PC-3 (cell line): ENCODE measurements at regions not wholly inside any gene's neighbourhood (a gene's known extent, or its start where the extent isn't known, plus 50 kb on each side); places are given as distances from the start of the nearest gene placed in this dataset.
A peak's percentile ranks its signal among the peaks of the same experiment; 100 is the strongest.

Experiments used
- ATAC-seq: fragments of 200-7000 bp; cut with Tn5 transposase; 2 replicates; pipeline ENCODE4 v1.9.1; 2020; ENCODE audit warnings: mild to moderate bottlenecking, moderate library complexity
- BruUV-seq: library from RNA; stranded (reverse); fragments of 400-500 nt; replicated peaks from 2 replicates; lab custom pipeline; 2021; lab: Mats Ljungman, UMichigan
- CTCF ChIA-PET: fragments of 300-600 bp; sonication (Branson Sonifier 250); formaldehyde crosslinking; loops from one replicate; lab custom pipeline; 2022; ENCODE audit warnings: antibody characterized with exemption; lab: Charles Lee
- POLR2A ChIA-PET: fragments of 300-600 bp; sonication (Branson Sonifier 250); formaldehyde crosslinking; loops from one replicate; lab custom pipeline; 2022; ENCODE audit warnings: antibody characterized with exemption; ENCODE audit not compliant: unreplicated experiment; lab: Charles Lee
- DNase-seq: peaks from one replicate; pipeline ENCODE4 v3.0.0-alpha.2; 2015
- H2AFZ ChIP-seq: fragments of 300-600 bp; sonication (generic); 2 replicates; pipeline ENCODE4 v1.6.0; 2016; ENCODE audit warnings: antibody characterized with exemption, low read length
- H3F3A ChIP-seq: fragments of 300-600 bp; sonication (generic); one replicate; pipeline ENCODE4 v1.6.0; 2017; ENCODE audit warnings: antibody characterized with exemption, low read length, control low read depth, mild to moderate bottlenecking; ENCODE audit not compliant: unreplicated experiment
- H3K27ac ChIP-seq: fragments of 300-600 bp; sonication (generic); 2 replicates; pipeline ENCODE4 v1.5.1; 2016; ENCODE audit warnings: mild to moderate bottlenecking, low read length
- H3K27me3 ChIP-seq: fragments of 300-600 bp; sonication (generic); 2 replicates; pipeline ENCODE4 v1.6.1; 2016; ENCODE audit warnings: low read length, mixed read lengths
- H3K36me3 ChIP-seq: fragments of 300-600 bp; sonication (generic); 2 replicates; pipeline ENCODE4 v1.6.1; 2016; ENCODE audit warnings: low read depth, mixed run types, low read length, mixed read lengths
- H3K4me1 ChIP-seq: fragments of 300-600 bp; sonication (generic); 2 replicates; pipeline ENCODE4 v1.5.1; 2016; ENCODE audit warnings: low read length; ENCODE audit not compliant: insufficient read depth
- H3K4me2 ChIP-seq: fragments of 300-600 bp; sonication (generic); 2 replicates; pipeline ENCODE4 v1.6.0; 2016; ENCODE audit warnings: low read length
- H3K4me3 ChIP-seq: fragments of 300-600 bp; sonication (generic); 2 replicates; pipeline ENCODE4 v1.5.1; 2016; ENCODE audit warnings: mild to moderate bottlenecking, low read length, mixed read lengths
- H3K79me2 ChIP-seq: fragments of 300-600 bp; sonication (generic); 2 replicates; pipeline ENCODE4 v1.6.1; 2017; ENCODE audit warnings: low read length, mixed read lengths
- H3K9ac ChIP-seq: fragments of 300-600 bp; sonication (generic); 2 replicates; pipeline ENCODE4 v1.6.0; 2016; ENCODE audit warnings: mild to moderate bottlenecking, low read length
- H3K9me2 ChIP-seq: fragments of 300-600 bp; sonication (generic); replicated peaks from 2 replicates; pipeline ENCODE4 v1.6.1; 2016; ENCODE audit warnings: mixed run types, low read length, mixed read lengths
- H3K9me3 ChIP-seq: fragments of 300-600 bp; sonication (generic); 2 replicates; pipeline ENCODE4 v1.6.1; 2016; ENCODE audit warnings: low read length, mixed read lengths
- H4K20me1 ChIP-seq: fragments of 300-600 bp; sonication (generic); 2 replicates; pipeline ENCODE4 v1.6.1; 2016; ENCODE audit warnings: low read length, mixed read lengths
- CTCF ChIP-seq: fragments of 300-600 bp; sonication (generic); conservative IDR thresholded peaks from 2 replicates; pipeline ENCODE4 v1.5.1; 2017; ENCODE audit warnings: antibody characterized with exemption, low read depth, mild to moderate bottlenecking, low read length
- EZH2 ChIP-seq: fragments of 300-600 bp; sonication (generic); IDR thresholded peaks from one replicate; pipeline ENCODE4 v1.6.1; 2017; ENCODE audit warnings: antibody characterized with exemption, mild to moderate bottlenecking, low read length; ENCODE audit not compliant: unreplicated experiment
- EZH2phosphoT487 ChIP-seq: fragments of 300-600 bp; sonication (generic); IDR thresholded peaks from 2 replicates; pipeline ENCODE4 v1.6.1; 2018; ENCODE audit warnings: mild to moderate bottlenecking, antibody characterized with exemption, low read length, borderline replicate concordance
- intact Hi-C: fragments of 100-400 bp; cut with micrococcal nuclease; formaldehyde crosslinking; loops from 2 replicates; pipeline ENCODE4 v1.9.0; 2023

- Histone ChIP-seq H3K27me3 (peaks cover 10% of the 10 kb centered on the region; the same call in 1 of the 2 replicates), H3K9ac (no peak overlapping the region), H3K36me3 (no peaks in the 10 kb centered on the region), H3K27ac (no peak overlapping the region), H4K20me1 (no peaks in the 10 kb centered on the region), H3F3A (no peaks in the 10 kb centered on the region), H3K79me2 (no peaks in the 10 kb centered on the region), H3K4me2 (no peak overlapping the region), H3K9me2 (no peaks in the 10 kb centered on the region), H3K4me1 (no peaks in the 10 kb centered on the region), H3K9me3 (no peaks in the 10 kb centered on the region), H3K4me3 (no peak overlapping the region), H2AFZ (no peak overlapping the region)
- no peak for TF ChIP-seq EZH2
- TF ChIP-seq EZH2phosphoT487 = no peak
- no peak for TF ChIP-seq CTCF
- no TSS peak for BruUV-seq
- intact Hi-C loops = no loop called here
- ChIA-PET CTCF (no interaction called here), POLR2A (no interaction called here)
- ATAC-seq (no peak), DNase-seq (peak; percentile 50)
Measured at GRCh38 chr15:86021281-86022264, 58.1 kb upstream of the AGBL1 start.

GRCh38 chr15:86028961-86029360, 50.7 kb upstream of the AGBL1 start:
- ChIA-PET CTCF (no interaction called here), POLR2A (no interaction called here)
- H3K27ac ChIP-seq = no peak overlapping the region
- ATAC-seq = no peak
- no peak overlapping the region for H2AFZ ChIP-seq
- H3K9ac ChIP-seq = no peak overlapping the region
- intact Hi-C loops = no loop called here
- no peaks in the 10 kb centered on the region for H4K20me1 ChIP-seq
- BruUV-seq = no TSS peak
- no peaks in the 10 kb centered on the region for H3F3A ChIP-seq
- no peak for TF ChIP-seq EZH2phosphoT487
- TF ChIP-seq CTCF = no peak
- TF ChIP-seq EZH2 = no peak
- H3K4me1 ChIP-seq = no peaks in the 10 kb centered on the region
- H3K79me2 ChIP-seq = no peaks in the 10 kb centered on the region
- no peak overlapping the region for H3K4me3 ChIP-seq
- no peaks in the 10 kb centered on the region for H3K9me2 ChIP-seq
- H3K4me2 ChIP-seq = no peak overlapping the region
- peaks cover 25% of the 10 kb centered on the region for H3K27me3 ChIP-seq
- no peaks in the 10 kb centered on the region for H3K9me3 ChIP-seq
- no peak for DNase-seq
- no peaks in the 10 kb centered on the region for H3K36me3 ChIP-seq
